HG03108 (cell line): ENCODE measurements at regions not wholly inside any gene's neighbourhood (a gene's known extent, or its start where the extent isn't known, plus 50 kb on each side); places are given as distances from the start of the nearest gene placed in this dataset.
A peak's percentile ranks its signal among the peaks of the same experiment; 100 is the strongest.
"Not testable (repeated sequence)": the region's sequence is repeated elsewhere in the genome, so short reads cannot be mapped to it uniquely, and the experiment has no call there.

ENCODE experiments used
- ATAC-seq: cut with Tn5 transposase; IDR thresholded peaks from one replicate; pipeline ENCODE4 v1.9.1; 2021; ENCODE audit warnings: moderate library complexity; ENCODE audit not compliant: unreplicated experiment

GRCh38 chr21:29396951-29397455 lies 98.3 kb downstream of the BACH1 start:
- ATAC-seq = no peak

DNA sequence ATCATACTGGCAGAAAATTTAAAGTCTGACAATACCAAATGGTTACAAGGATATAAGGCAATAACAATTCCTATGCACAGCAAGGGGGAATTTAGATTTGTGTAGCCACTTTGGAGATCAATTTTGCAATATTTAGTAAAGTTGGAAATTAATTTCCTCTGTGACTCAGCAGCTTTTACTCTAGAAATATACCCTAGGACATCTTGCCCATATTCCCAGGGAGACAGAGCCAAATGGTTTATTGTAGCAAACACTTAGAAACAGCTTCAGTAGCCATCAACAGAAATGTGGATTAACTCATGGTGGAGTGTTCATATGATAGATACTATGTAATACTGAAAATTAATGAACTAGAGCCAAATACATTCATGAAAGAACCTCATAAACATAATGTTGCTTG lies 104.6 kb downstream of the BACH1 start:
- no peak for ATAC-seq

DNA sequence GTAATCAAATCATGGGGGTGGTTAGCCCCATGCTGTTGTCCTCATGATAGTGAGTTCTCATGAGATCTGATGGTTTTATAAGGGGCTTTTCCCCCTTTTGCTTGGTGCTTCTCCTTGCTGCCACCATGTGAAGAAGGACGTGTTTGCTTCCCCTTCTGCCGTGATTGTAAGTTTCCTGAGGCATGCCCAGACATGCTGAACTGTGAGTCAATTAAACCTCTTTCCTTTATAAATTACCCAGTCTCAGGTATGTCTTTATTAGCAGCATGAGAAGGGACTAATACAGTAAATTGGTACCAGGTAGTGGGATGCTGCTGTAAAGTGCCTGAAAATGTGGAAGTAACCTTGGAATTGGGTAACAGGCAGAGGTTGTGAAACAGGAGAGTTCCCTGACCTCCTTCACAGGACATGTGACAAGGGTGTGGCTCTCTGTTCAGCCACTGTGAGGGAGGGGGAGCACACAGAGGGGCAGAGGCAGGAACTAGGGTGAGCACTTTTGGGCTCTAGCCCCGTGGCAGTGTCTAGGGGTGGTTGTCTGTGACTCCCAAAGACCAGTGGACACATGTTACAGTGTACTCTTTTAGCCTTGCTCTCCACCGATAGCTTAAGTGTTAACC lies 105.3 kb downstream of the BACH1 start:
- no peak for ATAC-seq

GRCh38 chr21:29405503-29406122 lies 106.9 kb downstream of the BACH1 start:
- ATAC-seq = no peak

DNA sequence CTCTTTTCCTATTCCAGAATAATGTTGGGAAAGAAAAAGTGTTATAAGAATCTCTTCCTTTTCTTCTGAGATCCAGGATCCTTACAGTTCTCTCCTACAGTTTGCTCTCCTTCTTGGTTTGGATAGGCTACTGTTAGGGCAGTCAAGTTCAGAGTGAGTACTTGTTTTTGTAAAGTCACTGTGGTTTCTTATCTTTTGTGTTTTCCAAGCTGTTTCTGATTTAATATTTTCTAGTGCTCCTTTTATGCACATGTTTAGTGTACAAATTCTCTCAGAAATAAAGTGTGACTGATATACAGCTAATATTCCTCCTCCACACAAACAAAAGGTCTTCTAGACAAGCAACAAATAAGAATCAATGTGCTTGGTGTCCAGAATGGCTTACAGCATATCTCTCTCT lies 107.7 kb downstream of the BACH1 start:
- ATAC-seq = no peak

DNA sequence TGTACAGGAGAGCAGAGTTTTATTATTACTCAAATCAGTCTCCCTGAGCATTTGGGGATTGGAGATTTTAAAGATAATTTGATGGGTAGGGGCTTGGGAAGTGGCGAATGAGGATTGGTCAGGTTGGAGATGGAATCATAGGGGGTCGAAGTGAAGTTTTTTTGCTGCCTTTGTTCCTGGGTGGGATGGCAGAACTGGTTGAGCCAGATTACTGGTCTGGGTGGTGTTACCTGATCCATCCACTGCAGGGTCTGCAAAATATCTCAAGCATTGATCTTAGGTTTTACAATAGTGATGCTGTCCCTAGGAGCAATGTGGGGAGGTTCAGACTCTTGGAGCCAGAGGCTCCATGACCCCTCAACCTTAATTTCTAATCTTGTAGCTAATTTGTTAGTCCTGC lies 108.8 kb downstream of the BACH1 start:
- no peak for ATAC-seq

DNA sequence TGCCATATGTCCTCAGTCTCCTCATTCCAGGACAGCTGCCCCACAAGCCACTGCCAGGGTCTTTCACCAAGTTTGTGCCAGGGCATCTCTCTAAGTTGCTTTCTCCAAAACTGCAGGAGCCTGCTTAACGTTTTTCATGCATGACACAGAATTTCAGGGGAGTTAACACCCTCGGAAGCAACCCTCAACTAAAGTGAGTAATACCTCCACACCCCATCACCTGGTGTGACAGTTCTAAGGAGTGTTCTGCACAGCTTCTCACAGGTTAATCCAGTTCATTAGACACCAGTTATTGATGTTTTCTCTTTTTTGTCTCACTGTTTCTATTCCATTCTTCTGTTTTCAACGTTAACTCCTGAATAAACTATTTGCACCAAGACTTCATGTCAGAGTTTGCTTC lies 115.0 kb downstream of the BACH1 start:
- no peak for ATAC-seq

GRCh38 chr21:29416268-29416667 lies 117.5 kb downstream of the BACH1 start:
- ATAC-seq = no peak

- peak; percentile 81 for ATAC-seq
Measured at GRCh38 chr21:29418813-29419212, 120.1 kb downstream of the BACH1 start.

GRCh38 chr21:29419422-29419821 lies 120.7 kb downstream of the BACH1 start:
- ATAC-seq = no peak

- no peak for ATAC-seq
Measured at GRCh38 chr21:29423099-29423870, 124.6 kb downstream of the BACH1 start.

DNA sequence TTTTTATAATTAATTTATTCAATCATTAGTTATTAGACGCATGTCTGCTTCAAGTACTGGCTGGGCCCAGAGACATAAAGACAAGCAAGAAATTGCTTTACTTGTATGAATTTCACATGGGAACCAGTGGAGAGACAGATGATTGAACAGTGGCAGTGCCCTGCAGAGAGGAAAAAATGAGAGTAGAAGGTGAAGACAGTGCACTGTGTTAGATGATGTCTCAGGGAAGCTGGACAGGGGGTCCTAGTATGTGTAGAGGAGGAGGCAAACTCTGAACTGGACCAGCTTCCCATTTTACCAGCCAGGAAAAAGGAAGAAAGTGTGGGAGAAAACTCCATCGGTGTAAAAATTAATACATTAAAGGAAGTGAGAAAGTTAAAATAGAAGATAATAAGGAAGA lies 126.0 kb downstream of the BACH1 start:
- no peak for ATAC-seq

DNA sequence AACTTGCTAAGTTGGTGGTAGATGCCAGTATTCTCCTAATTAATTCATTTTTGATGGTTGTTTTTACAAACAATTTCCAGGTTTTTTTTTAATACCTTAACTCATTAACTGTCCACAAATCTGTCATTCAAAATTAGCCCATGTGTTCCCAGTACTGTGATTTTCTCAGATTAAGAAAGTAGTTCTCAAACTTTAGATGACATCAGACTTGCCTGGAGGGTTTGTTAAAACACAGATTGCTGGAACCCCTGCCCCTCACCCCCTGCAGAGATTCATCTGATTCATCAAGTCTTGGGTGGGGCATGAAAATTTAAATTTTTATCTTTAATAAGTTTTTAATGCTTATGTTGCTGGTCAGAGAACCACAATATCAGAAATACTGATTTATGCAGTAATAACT lies 130.5 kb downstream of the BACH1 start:
- no peak for ATAC-seq

DNA sequence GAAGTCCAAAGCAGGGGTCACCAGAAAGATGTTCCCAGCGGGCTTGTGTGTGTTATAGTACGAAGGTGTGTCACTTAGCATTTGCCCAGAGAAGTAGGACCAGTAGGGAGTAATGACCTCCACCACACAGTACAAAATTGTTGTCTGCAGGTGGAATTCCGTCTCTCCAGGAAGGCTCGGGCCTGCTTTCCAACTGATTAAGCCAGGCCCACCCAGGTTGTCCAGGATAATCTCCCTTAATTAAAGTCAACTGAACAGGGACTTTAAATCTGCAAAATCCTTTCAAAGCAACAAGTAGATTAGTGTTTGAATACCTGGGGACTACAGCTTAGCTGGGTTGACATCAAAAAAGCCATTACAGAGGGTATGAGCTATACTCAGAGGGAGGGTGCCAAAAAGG lies 131.3 kb downstream of the BACH1 start:
- ATAC-seq = no peak

GRCh38 chr21:29430576-29430975 lies 131.9 kb downstream of the BACH1 start:
- ATAC-seq = no peak

GRCh38 chr21:29431178-29431577 lies 132.5 kb downstream of the BACH1 start:
- ATAC-seq = no peak

GRCh38 chr21:29431680-29432079 lies 133.0 kb downstream of the BACH1 start:
- ATAC-seq = no peak

- ATAC-seq = no peak
Measured at GRCh38 chr21:29433366-29434059, 134.8 kb downstream of the BACH1 start.

DNA sequence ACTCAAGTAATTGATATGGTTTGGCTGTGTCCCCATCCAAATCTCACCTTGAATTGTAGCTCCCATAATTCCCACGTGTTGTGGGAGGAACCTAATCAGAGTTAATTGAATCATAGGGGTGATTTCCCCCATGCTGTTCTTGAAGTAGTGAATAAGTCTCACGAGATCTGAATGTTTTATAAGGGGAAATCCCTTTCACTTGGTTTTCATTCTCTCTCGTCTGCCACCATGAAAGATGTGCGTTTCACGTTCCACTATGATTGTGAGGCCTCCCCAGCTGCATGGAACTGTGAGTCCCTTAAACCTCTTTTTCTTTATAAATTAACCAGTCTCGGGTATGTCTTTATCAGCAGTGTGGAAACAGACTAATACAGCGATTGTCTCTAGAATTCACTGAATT lies 135.4 kb downstream of the BACH1 start:
- ATAC-seq = no peak

- not testable (repeated sequence) for ATAC-seq
Measured at GRCh38 chr21:29434982-29435381, 136.3 kb downstream of the BACH1 start.

DNA sequence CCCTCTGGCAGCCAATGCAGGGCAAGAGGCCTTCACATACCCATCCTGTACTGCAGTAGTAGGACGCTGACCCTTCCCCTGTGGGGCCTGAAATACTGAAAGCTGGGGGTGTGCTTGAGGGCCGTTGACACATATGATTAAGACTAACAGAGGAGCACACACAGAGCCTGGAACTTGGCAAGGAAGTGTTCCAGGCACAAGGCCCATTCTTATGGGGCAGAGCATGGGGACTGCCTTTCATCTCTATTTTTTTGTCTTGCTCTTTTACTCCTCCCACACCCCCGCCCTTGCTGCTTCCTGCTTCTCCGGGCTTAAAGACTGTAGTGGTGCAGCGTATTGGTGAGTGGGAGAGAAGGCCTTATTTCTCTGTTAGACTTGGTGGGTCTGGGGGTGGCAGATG lies 137.4 kb downstream of the BACH1 start:
- ATAC-seq = no peak
